Endodermal cell (in vitro differentiated cells): ENCODE measurements at regions not wholly inside any gene's neighbourhood (a gene's known extent, or its start where the extent isn't known, plus 50 kb on each side); places are given as distances from the start of the nearest gene placed in this dataset.
A peak's percentile ranks its signal among the peaks of the same experiment; 100 is the strongest.

Experiments
- DNase-seq: peaks from one replicate; pipeline ENCODE4 v3.0.0-alpha.2; 2017
- H3K27ac ChIP-seq: 2 replicates; pipeline ENCODE4 v1.5.1; 2013; ENCODE audit warnings: mild to moderate bottlenecking, low read depth, low read length, moderate library complexity
- H3K27me3 ChIP-seq: 2 replicates; pipeline ENCODE4 v1.6.1; 2013; ENCODE audit warnings: mild to moderate bottlenecking, low read length, moderate library complexity; ENCODE audit not compliant: insufficient read depth, control insufficient read depth, poor library complexity, severe bottlenecking
- H3K36me3 ChIP-seq: 2 replicates; pipeline ENCODE4 v1.7.0; 2013; ENCODE audit warnings: mild to moderate bottlenecking, low read length, moderate library complexity; ENCODE audit not compliant: control insufficient read depth, insufficient read depth
- H3K4me1 ChIP-seq: one replicate; pipeline ENCODE4 v1.7.0; 2013; ENCODE audit warnings: low read length; ENCODE audit not compliant: control insufficient read depth, insufficient read depth
- H3K4me3 ChIP-seq: 2 replicates; pipeline ENCODE4 v1.5.1; 2013; ENCODE audit warnings: mild to moderate bottlenecking, low read length, moderate library complexity
- H3K9ac ChIP-seq: 2 replicates; pipeline ENCODE4 v1.6.1; 2013; ENCODE audit warnings: mild to moderate bottlenecking, low read length, moderate library complexity; ENCODE audit not compliant: poor library complexity, severe bottlenecking; ENCODE audit errors: extremely low read depth
- H3K9me3 ChIP-seq: 2 replicates; pipeline ENCODE4 v1.6.1; 2013; ENCODE audit warnings: mild to moderate bottlenecking, low read length, moderate library complexity; ENCODE audit not compliant: control insufficient read depth
- H3K27ac Mint-ChIP-seq: 2 replicates; pipeline ENCODE4 v1.8.0; 2020; ENCODE audit warnings: mixed read lengths
- H3K27me3 Mint-ChIP-seq: 2 replicates; pipeline ENCODE4 v1.8.0; 2021; ENCODE audit warnings: mild to moderate bottlenecking, mixed read lengths; ENCODE audit not compliant: insufficient read depth
- H3K36me3 Mint-ChIP-seq: 2 replicates; pipeline ENCODE4 v1.8.0; 2020; ENCODE audit warnings: low read depth, mixed read lengths
- H3K4me1 Mint-ChIP-seq: 2 replicates; pipeline ENCODE4 v1.8.0; 2020; ENCODE audit warnings: mixed read lengths
- H3K4me3 Mint-ChIP-seq: 2 replicates; pipeline ENCODE4 v1.8.0; 2020; ENCODE audit warnings: mild to moderate bottlenecking, moderate library complexity, mixed read lengths
- H3K9me3 Mint-ChIP-seq: 2 replicates; pipeline ENCODE4 v1.8.0; 2020; ENCODE audit warnings: mild to moderate bottlenecking, mixed read lengths
- WGBS, 2 experiments: methylation state at CpG; one replicate each; pipeline versions ENCODE4 v1.1.5 to v1.1.7; 2013; ENCODE audit warnings: missing lambda C conversion rate in 2 of 2, mixed read lengths in 1 of 2; ENCODE audit not compliant: insufficient coverage in 1 of 2, insufficient read length in 1 of 2; 5-methylcytosine and 5-hydroxymethylcytosine counted together
- TF ChIP-seq, protein P1 (sequence below): fragments of 200-600 bp; sonication (generic); conservative IDR thresholded peaks from 2 replicates; pipeline ENCODE4 v1.5.0; 2021; ENCODE audit warnings: antibody characterized with exemption, mild to moderate bottlenecking

DNA sequence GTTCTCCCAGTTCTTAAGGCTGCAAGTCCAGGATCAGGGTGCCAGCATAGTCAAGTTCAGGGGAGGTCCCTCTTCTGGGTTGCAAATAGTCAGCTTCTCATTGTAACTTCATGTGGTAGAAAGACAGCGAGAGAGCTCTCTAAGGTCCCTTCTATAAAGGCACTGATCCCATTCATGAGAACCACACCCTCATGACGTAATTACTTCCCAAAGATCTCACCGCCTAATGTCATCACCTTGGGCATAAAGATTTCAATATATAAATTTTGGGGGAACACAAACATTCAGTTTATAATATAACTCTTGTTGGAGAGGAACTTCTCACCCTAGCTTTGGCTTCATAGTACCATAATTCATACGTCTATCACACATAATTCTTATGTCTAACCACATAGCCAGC is 203.9 kb upstream of the VLDLR start:
- DNase-seq, result no peak
- H3K9me3 ChIP-seq, result peaks cover 7% of the 10 kb centered on the region
- H3K36me3 ChIP-seq, result no peaks in the 10 kb centered on the region
- Mint-ChIP-seq H3K36me3 (no peaks in the 10 kb centered on the region), H3K9me3 (peaks cover 14% of the 10 kb centered on the region), H3K27ac (no peak overlapping the region), H3K4me3 (no peak overlapping the region), H3K27me3 (peaks cover 2% of the 10 kb centered on the region), H3K4me1 (peaks cover 57% of the 10 kb centered on the region)
- no peak overlapping the region for H3K9ac ChIP-seq
- H3K4me3 ChIP-seq, result peak overlapping the region; percentile 46
- peaks cover 8% of the 10 kb centered on the region for H3K4me1 ChIP-seq
- WGBS, 2 experiments, result 95 to 100% methylated on average over 2 to 4 of the region's 4 CpGs
- TF ChIP-seq, protein P1, sequence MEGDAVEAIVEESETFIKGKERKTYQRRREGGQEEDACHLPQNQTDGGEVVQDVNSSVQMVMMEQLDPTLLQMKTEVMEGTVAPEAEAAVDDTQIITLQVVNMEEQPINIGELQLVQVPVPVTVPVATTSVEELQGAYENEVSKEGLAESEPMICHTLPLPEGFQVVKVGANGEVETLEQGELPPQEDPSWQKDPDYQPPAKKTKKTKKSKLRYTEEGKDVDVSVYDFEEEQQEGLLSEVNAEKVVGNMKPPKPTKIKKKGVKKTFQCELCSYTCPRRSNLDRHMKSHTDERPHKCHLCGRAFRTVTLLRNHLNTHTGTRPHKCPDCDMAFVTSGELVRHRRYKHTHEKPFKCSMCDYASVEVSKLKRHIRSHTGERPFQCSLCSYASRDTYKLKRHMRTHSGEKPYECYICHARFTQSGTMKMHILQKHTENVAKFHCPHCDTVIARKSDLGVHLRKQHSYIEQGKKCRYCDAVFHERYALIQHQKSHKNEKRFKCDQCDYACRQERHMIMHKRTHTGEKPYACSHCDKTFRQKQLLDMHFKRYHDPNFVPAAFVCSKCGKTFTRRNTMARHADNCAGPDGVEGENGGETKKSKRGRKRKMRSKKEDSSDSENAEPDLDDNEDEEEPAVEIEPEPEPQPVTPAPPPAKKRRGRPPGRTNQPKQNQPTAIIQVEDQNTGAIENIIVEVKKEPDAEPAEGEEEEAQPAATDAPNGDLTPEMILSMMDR, result no peak
- H3K27ac ChIP-seq, result no peak overlapping the region
- no peaks in the 10 kb centered on the region for H3K27me3 ChIP-seq

GRCh38 chr9:2418619-2419018 is 203.0 kb upstream of the VLDLR start:
- Mint-ChIP-seq H3K27me3 (peaks cover 2% of the 10 kb centered on the region), H3K9me3 (peaks cover 14% of the 10 kb centered on the region), H3K4me1 (peaks cover 50% of the 10 kb centered on the region), H3K27ac (no peak overlapping the region), H3K36me3 (no peaks in the 10 kb centered on the region), H3K4me3 (no peak overlapping the region)
- peaks cover 10% of the 10 kb centered on the region for H3K9me3 ChIP-seq
- H3K27ac ChIP-seq, result no peak overlapping the region
- TF ChIP-seq, protein P1, result no peak
- peak overlapping the region; percentile 46 for H3K4me3 ChIP-seq
- peaks cover 8% of the 10 kb centered on the region for H3K4me1 ChIP-seq
- 15 to 42% methylated on average over 1 to 2 of the region's 2 CpGs for WGBS, 2 experiments
- H3K9ac ChIP-seq, result no peak overlapping the region
- no peaks in the 10 kb centered on the region for H3K27me3 ChIP-seq
- H3K36me3 ChIP-seq, result no peaks in the 10 kb centered on the region
- DNase-seq, result peak; percentile 64

GRCh38 chr9:2419347-2419746 is 202.2 kb upstream of the VLDLR start:
- TF ChIP-seq, protein P1, result no peak
- DNase-seq, result no peak
- H3K27me3 ChIP-seq, result no peaks in the 10 kb centered on the region
- peaks cover 2% of the 10 kb centered on the region for H3K27me3 Mint-ChIP-seq
- WGBS, 2 experiments, result 50 to 68% methylated on average over 1 to 2 of the region's 2 CpGs
- peak overlapping the region; percentile 2 for H3K4me3 ChIP-seq
- H3K4me3 Mint-ChIP-seq, result no peak overlapping the region
- H3K9ac ChIP-seq, result no peak overlapping the region
- H3K9me3 ChIP-seq, result peaks cover 13% of the 10 kb centered on the region
- no peaks in the 10 kb centered on the region for H3K36me3 ChIP-seq
- no peak overlapping the region for H3K27ac Mint-ChIP-seq
- peaks cover 8% of the 10 kb centered on the region for H3K4me1 ChIP-seq
- H3K9me3 Mint-ChIP-seq, result peaks cover 16% of the 10 kb centered on the region
- H3K36me3 Mint-ChIP-seq, result no peaks in the 10 kb centered on the region
- peaks cover 49% of the 10 kb centered on the region for H3K4me1 Mint-ChIP-seq
- H3K27ac ChIP-seq, result no peak overlapping the region
